IPS DF 4.7 (cell line): ENCODE measurements at regions not wholly inside any gene's neighbourhood (a gene's known extent, or its start where the extent isn't known, plus 50 kb on each side); places are given as distances from the start of the nearest gene placed in this dataset.

ENCODE experiments used
- DNase-seq: peaks from one replicate; pipeline ENCODE4 v3.0.0-alpha.2; 2013; ENCODE audit warnings: low spot score; ENCODE audit errors: extremely low read depth

DNA sequence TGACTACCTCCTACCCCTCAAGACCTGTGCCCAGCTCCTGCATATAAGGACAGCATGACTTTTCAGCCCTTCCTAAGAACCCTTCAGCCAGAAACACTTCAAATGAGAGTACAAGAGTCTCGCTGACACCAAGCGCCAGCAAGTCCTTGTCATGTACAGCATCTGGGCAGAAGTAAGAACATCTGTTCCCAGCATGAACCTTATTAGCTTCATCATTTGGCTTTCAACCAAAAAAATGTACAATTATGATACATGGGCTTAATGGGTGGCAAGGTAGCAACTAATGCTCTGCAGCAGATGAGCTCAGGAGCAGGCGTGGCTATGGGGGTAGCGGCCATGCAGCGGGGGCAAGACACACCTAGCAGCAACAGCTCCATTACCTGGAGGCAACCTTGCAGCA, 487.6 kb downstream of the COG6 start:
- no peak for DNase-seq

DNA sequence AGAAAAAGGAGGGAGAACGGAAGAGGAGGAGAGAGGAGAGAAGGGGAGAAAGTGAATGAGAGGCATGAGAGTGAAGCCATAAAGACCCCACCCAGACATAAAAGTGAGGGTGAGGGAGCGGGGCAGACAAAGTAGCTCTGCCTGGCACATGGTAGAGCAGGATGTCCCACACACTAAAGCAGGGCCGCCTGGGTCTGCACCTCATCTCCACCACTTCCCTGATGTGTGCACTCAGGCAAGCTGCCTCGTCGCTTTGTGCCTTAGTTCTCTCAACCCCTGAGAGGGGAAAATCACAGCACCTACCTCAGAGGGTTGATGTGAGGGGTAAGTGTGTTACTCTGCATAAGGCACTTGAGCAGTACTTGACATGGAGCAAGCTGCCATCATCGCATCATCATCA, 488.1 kb downstream of the COG6 start:
- DNase-seq: no peak

DNA sequence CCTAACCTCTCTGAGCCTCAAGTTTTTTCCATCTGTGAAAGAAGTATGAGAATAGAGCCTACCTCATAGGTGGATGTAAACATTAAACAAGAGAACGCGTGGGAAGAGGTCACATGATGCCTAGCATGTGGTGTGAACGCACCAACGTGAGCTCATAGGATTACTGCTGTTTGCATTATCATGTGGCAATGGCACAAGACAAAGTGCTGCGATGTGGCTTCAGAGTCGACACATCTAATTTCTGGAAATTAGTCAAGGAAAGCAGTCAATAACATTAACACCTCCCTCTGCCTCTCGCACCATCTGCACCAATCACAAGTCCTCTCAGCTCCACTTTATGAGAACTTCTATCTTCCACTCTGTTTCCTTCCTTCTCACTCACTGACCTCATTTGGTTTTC, 489.7 kb downstream of the COG6 start:
- no peak for DNase-seq

DNA sequence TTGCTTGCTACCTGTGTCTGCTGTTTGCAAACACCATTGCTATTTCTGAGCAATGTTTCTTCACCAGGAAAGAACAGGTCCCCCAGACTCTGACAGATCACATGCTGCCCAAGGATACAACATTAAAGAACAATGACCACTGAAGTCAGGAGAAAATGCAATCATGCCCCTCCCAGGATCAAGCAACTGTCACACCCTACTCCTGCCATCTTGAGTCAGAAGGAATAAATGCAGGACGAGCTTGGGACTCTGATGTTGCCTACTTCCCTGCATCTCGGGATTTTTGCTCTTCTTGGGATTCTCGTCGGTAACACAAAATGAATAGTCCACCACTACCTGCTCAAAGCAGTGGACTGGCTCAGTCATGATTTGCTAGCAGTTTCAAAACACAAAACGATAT, 490.6 kb downstream of the COG6 start:
- no peak for DNase-seq

DNA sequence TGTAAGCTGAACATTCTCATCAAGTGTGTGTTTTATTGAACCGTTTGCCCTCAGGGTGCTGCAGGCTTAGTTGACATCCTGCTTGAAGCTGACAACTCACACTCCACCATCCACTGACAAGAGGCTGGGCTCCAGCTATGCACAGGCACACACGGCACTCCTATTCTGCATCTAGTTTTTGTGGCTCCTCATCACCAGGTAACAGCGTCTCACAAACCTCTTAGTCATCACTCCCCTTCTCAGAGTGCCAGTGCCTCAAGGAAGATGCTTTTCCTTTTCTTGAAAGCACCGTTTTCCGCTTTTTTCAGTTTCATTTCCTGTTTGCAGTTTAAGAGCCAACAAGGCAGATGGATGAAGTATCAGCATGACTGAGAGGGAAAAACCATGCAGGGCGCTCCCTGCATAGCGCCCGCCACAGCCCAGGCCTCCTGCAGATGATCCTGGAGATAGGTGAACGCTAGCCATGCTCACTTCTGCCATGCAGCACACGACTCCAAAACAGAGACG, 491.2 kb downstream of the COG6 start:
- DNase-seq: no peak

DNA sequence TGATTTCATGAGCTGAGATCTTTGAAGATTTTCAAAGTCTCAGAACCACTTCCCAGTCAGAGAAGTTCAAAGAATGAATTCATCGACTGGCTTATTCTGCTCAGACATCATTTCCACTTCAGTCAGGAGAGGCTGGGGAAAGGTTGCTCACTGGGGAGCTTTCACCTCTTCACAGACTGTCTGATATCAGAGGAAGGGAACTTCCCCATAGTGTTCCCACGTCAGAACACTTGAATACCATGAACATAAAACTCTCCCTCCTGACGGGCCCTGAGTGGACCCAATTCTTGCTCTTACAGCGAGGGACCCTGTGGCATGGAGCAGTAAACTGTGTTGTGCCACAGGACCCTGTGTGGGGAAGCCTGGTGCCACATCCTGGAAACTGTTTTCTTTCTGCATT, 492.6 kb downstream of the COG6 start:
- no peak for DNase-seq

DNA sequence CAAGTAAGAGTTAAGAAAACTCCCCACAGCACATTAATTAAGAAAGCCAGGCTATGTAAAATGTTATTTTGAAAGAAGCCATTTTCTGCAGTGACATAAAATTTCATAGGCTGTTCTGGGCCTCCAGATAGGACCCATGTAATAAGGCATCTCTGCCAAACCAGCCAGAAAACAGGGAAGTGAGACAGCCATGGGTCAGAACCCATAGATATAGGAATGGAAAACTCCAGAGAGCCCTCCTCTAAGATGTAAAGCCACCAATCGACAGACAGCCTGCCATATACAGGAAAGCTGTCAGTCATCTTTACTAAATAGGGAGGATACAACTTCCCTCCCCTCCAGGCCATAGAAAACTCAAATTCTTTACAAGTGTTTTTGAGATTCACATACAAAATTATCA, 493.3 kb downstream of the COG6 start:
- no peak for DNase-seq

DNA sequence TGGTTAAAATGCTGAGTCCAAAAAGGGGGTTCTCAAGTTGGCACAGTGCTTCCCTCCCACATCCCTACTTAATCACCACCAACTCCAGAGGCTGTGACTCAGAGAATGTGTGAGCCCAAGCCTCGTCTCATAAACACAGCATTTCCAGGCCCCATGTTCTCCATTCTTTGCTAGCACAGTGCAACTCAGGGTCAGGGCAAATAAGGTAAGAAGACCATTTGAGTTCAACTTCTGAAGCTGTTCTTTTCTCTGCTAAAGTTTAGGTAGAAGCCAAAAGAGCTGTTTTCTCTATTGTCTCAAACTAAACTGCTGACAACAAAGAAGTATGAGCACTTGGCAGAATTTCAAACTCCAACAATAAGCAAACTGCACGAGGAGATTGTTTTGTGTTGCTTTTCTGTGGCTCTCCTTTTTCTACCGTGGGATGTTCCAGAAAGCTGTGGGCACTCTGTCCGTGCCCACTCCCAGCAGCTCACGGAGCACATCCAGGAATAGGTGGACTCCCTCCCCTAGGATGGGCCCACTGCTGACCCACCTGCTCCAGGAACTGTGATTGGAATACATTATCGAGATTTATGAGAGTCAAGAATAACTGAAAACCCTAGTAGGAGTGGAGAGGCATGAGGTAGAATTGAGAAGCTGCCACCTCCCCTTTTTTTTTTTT, 494.3 kb downstream of the COG6 start:
- DNase-seq: no peak

DNA sequence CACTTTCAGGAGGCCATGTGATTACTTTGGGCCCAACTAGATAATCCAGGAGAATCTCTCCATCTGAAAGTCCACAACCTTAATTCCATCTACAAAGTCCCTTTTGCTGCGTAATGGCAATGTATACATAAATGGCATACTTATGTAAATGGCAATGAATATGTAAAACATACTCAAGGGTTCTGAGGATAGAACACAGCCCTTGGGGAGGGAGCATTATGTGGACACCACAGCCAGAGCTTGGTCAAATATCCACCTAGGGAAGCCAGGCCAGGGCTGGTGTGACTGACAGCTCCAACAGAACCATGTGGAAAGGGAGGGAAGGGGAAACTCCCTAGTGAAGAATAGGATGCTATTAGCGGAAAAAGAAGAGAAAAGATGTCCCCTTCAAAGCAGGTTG, 496.2 kb downstream of the COG6 start:
- no peak for DNase-seq

DNA sequence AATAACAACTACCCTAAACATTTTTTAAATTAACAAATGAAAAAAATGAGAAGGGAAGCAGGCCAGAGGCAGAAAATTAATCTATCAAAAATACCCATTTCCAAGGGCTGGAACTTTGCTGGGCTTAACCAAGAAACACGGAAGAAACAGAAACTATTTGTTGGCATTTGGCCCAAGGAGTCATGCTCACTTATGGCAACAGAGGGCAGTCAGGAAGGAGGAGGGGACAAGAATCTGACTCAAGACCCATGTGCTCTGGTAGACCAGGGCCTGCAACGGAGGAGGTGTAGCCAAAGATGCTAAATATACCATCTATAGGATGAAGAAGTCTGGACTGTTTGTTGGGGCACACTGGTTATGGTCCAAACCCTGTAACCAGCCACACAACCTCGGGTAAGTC, 496.7 kb downstream of the COG6 start:
- DNase-seq: no peak

DNA sequence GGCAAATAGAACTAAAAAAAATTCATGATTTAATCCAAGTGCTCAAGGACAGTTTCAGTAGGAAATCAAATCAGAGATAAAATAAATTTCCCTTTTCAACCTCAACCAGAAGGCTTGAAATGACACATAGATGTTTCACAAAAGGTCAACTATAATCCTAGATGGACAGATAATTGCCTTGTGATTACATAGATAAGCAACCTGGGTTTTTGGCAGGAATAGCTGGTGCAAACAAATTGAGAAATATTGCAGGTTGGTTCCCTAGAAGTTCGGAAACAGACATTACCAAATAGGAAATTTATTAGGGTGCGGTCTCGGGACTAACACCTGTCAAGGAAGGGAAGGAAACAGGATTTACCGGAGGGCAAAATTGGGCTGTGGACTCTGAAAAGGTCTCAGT, 497.5 kb downstream of the COG6 start:
- no peak for DNase-seq

DNA sequence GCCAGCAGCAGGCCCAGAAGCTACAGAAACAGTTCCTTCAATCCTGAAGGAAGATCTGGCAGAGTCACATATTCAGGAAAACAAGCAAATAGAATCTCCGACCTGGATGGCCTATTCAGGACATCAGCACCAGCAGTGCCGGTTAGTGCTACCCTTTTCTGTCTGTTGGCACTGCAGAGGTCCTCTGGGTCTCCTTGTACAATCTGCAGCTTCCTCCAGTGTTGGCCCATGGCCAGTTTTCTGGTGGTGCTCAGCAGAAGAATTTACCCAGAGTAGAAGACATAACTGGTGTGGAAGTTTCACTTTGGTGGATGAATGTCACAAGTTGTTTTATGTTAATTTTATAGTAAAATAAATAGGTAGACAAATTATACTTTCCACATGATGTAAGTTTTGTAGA, 498.1 kb downstream of the COG6 start:
- DNase-seq: no peak

DNA sequence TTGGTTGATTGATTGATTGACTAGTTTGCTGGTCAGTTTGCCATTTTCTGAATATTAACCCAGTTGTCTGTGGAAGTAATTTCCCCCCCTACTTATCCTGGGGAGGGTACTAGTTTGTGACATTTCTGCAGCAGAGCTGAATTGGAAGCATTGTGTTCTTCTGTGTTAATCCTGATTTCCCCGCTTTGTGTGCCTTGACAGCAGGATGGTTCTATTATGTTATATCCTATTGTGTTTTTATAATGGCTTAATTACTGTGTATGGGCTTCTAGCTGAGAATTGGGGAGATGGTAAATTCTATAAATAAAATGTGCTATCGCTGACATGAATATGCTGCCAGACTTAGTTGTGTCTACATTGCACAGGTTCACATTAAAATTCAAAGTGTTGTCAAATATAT, 499.7 kb downstream of the COG6 start:
- no peak for DNase-seq

DNA sequence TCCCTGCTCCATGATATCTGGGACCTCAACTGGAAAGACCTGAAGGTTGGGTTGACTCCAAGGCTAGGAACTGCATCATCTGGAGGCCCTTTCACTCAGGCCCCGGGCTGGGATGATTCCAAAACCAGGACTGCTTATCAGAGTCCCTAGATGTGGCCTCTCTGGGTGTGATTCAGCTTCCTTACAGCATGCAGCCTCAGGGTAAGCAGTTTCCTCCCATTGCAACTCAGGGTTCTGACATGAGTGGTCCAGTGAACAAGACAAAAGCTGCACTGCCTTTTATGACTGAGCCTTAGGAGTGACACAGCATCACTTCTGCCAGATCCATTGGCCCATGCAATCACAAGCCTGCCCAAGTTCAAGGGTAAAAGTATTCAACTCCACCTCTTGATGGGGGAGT, 502.8 kb downstream of the COG6 start:
- no peak for DNase-seq

DNA sequence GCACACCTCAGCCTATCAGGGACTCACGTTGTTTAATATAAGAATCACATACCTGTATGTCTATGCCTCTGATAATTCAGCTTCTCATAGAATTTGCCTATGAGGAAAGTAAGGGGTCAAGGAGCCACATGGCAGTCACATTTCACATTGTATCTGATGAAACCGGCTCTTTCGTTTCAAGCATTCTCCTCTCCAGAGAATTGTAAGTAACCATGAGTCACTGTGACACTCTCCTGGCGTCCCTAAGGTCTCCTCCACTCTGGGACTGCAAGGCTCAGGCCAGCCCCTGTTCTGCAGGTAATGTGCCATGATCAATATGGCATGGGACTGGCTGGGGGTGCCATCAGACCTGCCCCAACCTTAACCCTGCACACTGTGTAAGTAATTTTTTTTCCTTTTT, 503.3 kb downstream of the COG6 start:
- DNase-seq: no peak

DNA sequence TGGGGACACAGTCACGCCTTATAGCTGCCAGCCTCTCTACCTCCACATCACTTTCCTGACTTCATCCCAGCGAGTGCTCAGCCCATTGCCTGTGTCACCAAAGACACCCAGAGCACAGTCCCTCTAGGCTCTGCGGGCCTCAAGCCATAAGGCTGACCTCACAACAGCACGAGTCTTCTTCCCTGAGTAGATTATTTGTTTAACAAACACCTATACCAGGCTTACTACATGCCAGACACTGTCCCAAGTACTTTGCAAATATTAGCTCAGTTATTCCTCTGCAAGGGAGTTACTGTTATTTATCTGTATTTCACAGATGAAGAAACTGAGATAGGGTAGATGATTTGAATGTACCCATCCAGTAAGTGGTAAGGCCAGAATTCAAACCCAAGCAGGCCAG, 504.3 kb downstream of the COG6 start:
- DNase-seq: no peak

DNA sequence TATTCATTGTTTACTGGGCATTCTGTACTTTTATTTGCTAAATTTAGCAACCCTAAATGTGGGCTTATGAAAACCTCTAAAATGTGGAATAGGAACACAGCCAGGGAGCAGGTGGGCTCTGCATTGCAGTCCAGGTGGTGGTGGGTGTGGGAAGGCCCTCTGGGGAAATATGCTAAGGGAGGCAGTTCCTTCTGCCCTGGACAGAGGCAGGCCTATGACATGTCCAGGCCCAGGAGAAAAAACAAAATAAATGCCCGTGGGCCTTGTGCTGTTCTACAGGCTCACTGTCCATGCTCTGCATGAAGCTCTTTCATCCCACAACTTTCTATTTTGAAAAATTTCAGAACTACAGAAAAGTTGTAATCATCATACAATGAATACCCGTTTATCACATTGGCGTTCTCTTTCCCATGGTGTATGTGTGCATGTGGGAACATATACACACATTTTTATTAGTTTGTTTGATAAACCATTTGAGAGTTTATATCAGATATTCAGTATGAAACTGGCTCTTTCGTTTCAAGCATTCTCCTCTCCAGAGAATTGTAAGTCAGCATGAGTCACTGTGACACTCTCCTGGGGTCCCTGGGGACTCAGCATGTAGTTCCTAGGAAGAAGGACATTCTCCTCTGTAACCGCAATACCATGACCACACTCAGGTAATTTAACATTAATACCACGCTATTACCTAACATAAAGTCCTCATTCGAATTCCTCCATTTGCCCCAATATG, 505.3 kb downstream of the COG6 start:
- DNase-seq: no peak

DNA sequence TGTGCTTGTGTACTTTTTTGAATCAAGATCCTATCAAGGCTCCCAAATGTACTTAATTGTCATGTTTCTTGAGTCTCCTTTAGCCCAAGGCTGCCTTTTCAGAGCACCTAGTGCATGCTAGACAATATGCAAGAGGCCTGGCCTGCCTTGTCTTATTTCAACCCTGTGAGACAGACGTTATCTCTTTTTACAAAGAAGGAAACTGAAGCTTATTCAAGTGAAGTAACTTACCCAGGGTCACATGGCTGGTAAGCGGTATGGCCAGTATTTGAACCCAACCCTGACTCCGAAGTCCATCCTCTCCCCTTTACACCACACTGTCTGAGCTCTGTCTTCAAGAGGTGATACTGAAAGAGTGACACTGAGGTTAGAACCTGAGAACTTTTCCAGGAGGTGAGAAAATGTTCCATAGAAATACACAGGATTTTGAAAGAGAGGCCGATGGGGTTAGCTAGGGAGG, 505.1 kb downstream of the FOXO1 start:
- DNase-seq: no peak

DNA sequence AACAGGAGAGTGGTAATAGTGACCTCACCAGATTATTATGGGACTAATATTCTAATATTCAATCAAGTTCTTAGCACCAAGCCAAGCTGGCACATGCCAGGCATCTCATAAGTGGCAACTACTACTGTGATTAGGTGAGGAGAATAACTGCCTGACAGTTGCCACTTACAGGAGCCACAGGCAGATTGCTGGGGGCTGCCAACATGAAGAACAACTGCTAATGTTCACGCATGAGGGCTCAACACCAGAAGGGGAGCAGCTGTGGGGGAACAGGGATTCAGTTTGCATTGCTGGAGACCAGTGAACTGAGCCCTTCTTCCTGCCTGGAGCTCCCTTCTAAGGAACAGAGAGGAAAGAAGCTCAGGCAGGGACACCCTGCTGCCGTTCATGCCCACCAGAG, 504.5 kb downstream of the FOXO1 start:
- DNase-seq: no peak

DNA sequence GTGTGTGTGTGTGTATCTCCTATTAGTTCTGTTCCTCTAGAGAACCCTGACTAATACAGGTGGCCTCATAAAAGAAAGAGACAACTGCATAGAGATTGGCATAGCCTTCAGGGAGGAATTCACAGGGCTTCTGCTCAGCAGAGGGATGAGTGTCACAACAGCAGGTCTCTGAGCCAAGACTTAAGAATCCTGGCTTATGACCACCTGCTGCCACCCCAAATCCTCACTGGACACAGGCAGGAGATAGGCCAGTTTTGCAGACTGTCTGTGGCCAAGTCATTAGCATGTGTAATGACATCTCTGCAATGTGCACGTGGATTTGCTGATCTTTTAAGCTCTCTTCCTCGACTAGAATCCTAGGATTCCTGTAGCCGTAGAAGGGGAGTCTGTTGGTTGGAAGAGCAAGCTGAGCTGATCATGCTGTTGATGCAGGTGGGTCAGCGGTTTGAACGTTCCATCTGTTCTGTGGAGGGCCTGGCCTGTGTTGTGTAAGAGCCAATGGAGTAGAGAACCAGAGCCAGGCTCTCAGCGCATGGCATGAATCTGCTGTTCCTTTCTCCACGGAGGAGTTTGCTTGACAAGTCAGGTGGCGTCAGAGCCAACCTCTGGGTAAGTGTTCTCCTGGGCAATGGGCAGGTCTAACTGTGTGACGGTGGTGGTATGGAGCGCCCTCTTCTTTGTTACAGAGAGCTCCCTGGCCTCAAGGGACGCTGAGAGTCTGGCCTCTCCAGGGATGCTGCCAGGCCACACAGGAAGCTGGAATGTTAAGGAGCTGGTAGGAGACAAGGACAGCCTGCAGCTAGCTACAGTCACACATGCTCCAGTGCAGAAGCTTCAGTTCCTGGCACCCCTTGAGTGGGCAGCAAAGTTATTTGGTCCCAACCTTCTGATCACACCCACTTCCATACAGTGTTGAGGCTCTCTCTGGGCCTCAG, 503.1 kb downstream of the FOXO1 start:
- DNase-seq: no peak

DNA sequence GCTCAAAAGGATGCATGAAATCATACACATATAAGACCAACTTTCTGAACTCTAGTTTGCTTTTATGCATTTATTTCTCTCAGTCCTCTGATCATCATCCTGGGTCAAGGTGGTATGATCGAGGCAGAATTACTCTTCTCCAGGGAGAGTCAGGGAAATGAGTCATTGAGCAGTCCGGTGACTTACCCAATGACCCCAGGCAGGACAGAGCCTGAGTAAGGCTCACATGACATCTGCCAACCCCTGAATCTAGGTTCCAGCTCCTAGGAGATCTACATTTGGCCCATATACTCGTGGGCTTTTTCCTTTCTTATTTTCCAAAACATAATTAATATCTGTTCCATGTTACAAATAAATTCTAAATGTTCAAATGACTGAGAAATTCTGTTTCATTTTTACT, 502.3 kb downstream of the FOXO1 start:
- DNase-seq: no peak

DNA sequence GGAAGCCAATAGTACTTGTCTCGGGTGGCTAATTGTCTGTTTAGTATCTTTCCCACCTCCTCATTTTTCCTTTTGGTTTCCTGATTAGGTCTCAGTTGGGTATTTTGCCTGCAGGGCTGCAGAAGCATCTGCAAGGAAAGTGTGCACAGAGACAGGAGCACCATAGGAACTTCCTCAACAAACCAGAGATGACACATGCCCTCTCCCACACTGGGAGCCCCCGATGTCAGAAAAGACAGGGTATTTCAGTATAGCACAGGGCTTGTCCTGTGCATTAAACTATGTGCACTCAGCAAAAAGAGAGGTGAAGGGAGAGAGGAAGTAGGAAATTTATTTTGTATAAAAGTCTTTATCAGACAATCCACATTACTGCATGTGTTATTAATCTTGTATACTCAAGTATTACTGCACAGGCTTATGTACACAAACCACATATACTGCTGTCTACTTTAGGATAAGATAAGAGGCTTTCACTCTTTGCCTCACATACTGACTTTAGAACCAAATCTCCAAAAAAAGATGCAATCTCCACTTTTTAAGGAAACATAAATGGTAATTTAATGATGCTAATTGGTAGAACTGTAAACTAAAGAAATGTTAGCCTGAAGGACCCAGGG, 501.0 kb downstream of the FOXO1 start:
- DNase-seq: no peak
